IMR-90 (cell line): ENCODE measurements at regions not wholly inside any gene's neighbourhood (a gene's known extent, or its start where the extent isn't known, plus 50 kb on each side); places are given as distances from the start of the nearest gene placed in this dataset.

ENCODE experiments used
- ATAC-seq: fragments of 200-7000 bp; cut with Tn5 transposase; 2 replicates; pipeline ENCODE4 v1.9.1; 2020; ENCODE audit warnings: low read depth, mild to moderate bottlenecking, moderate library complexity
- BruUV-seq: library from RNA; stranded (reverse); fragments of 400-500 nt; replicated peaks from 2 replicates; lab custom pipeline; 2021; lab: Mats Ljungman, UMichigan
- CTCF ChIA-PET: fragments of 300-600 bp; formaldehyde crosslinking; extraction: SDS; loops from one replicate; lab custom pipeline; 2021; ENCODE audit warnings: antibody characterized with exemption; lab: Yijun Ruan, JAX
- POLR2A ChIA-PET: fragments of 300-600 bp; sonication (Branson Sonifier 250); formaldehyde crosslinking; loops from one replicate; lab custom pipeline; 2022; ENCODE audit warnings: antibody characterized with exemption; ENCODE audit not compliant: unreplicated experiment; lab: Charles Lee
- DNase-seq: peaks from one replicate; pipeline ENCODE4 v3.0.0; 2013
- H2AFZ ChIP-seq: replicated peaks from 2 replicates; pipeline ENCODE3; 2013; ENCODE audit warnings: low read length, mild to moderate bottlenecking; ENCODE audit not compliant: poor library complexity
- H2AK5ac ChIP-seq: 2 replicates; pipeline ENCODE4 v1.6.1; 2013; ENCODE audit warnings: low read depth, low read length, inconsistent platforms
- H2AK9ac ChIP-seq: replicated peaks from 2 replicates; pipeline ENCODE3; 2013; ENCODE audit warnings: mild to moderate bottlenecking, low read depth, low read length, moderate library complexity; ENCODE audit not compliant: poor library complexity
- H2BK120ac ChIP-seq: 2 replicates; pipeline ENCODE4 v1.6.1; 2013; ENCODE audit warnings: low read depth, low read length, inconsistent platforms
- H2BK15ac ChIP-seq: 3 replicates; pipeline ENCODE4 v1.6.1; 2013; ENCODE audit warnings: low read depth, low read length, inconsistent platforms
- H2BK20ac ChIP-seq: 2 replicates; pipeline ENCODE4 v1.6.1; 2013; ENCODE audit warnings: low read depth, mild to moderate bottlenecking, inconsistent platforms, low read length, moderate library complexity
- H2BK5ac ChIP-seq: 2 replicates; pipeline ENCODE4 v1.6.1; 2013; ENCODE audit warnings: mild to moderate bottlenecking, low read depth, low read length, inconsistent platforms; ENCODE audit not compliant: poor library complexity, severe bottlenecking
- H3K14ac ChIP-seq: replicated peaks from 2 replicates; pipeline ENCODE4 v1.6.1; 2013; ENCODE audit warnings: low read depth, low read length, inconsistent platforms
- H3K18ac ChIP-seq: 2 replicates; pipeline ENCODE4 v1.6.1; 2013; ENCODE audit warnings: low read depth, low read length, control low read depth
- H3K23ac ChIP-seq: 2 replicates; pipeline ENCODE4 v1.6.1; 2013; ENCODE audit warnings: low read depth, low read length, inconsistent platforms
- H3K27ac ChIP-seq: 2 replicates; pipeline ENCODE4 v1.5.1; 2013; ENCODE audit warnings: mild to moderate bottlenecking, control low read depth, low read length; ENCODE audit not compliant: insufficient read depth
- H3K27me3 ChIP-seq: 2 replicates; pipeline ENCODE4 v1.6.1; 2013; ENCODE audit warnings: low read length; ENCODE audit not compliant: control insufficient read depth, insufficient read depth
- H3K36me3 ChIP-seq: 2 replicates; pipeline ENCODE4 v1.6.1; 2013; ENCODE audit warnings: low read length, mixed read lengths; ENCODE audit not compliant: control insufficient read depth, insufficient read depth
- H3K4ac ChIP-seq: 2 replicates; pipeline ENCODE4 v1.6.1; 2013; ENCODE audit warnings: low read depth, low read length, inconsistent platforms
- H3K4me1 ChIP-seq: 2 replicates; pipeline ENCODE4 v1.6.1; 2013; ENCODE audit warnings: low read length, mixed read lengths; ENCODE audit not compliant: control insufficient read depth, insufficient read depth
- H3K4me2 ChIP-seq: 2 replicates; pipeline ENCODE4 v1.6.1; 2013; ENCODE audit warnings: low read depth, mild to moderate bottlenecking, control low read depth, low read length, moderate library complexity
- H3K4me3 ChIP-seq: 2 replicates; pipeline ENCODE4 v1.5.1; 2013; ENCODE audit warnings: low read depth, mild to moderate bottlenecking, control low read depth, low read length, moderate library complexity; ENCODE audit not compliant: insufficient read depth
- H3K56ac ChIP-seq: 2 replicates; pipeline ENCODE4 v1.6.1; 2013; ENCODE audit warnings: low read length, inconsistent platforms; ENCODE audit not compliant: insufficient read depth; ENCODE audit errors: extremely low read depth
- H3K79me1 ChIP-seq, 2 experiments: 2 replicates each; pipeline ENCODE4 v1.6.1; 2013; ENCODE audit warnings: low read length in 2 of 2, inconsistent platforms in 1 of 2, low read depth in 1 of 2
- H3K9ac ChIP-seq: 2 replicates; pipeline ENCODE4 v1.6.1; 2013; ENCODE audit warnings: low read depth, low read length, control low read depth
- H3K9me1 ChIP-seq: 2 replicates; pipeline ENCODE4 v1.6.1; 2013; ENCODE audit warnings: low read length, inconsistent platforms; ENCODE audit not compliant: insufficient read depth
- H3K9me3 ChIP-seq: 2 replicates; pipeline ENCODE4 v1.6.1; 2013; ENCODE audit warnings: low read length; ENCODE audit not compliant: control insufficient read depth, insufficient read depth
- H4K20me1 ChIP-seq: 2 replicates; pipeline ENCODE4 v1.6.1; 2013; ENCODE audit warnings: low read length, inconsistent platforms; ENCODE audit not compliant: insufficient read depth
- H4K5ac ChIP-seq: 2 replicates; pipeline ENCODE4 v1.6.1; 2013; ENCODE audit warnings: mild to moderate bottlenecking, low read depth, low read length, control low read depth
- H4K8ac ChIP-seq, 2 experiments: 2 replicates each; pipeline ENCODE4 v1.6.1; 2013; ENCODE audit warnings: low read depth in 2 of 2, low read length in 2 of 2, control low read depth in 1 of 2, inconsistent platforms in 1 of 2
- H4K91ac ChIP-seq: 2 replicates; pipeline ENCODE4 v1.6.1; 2013; ENCODE audit warnings: low read depth, low read length, inconsistent platforms; ENCODE audit not compliant: insufficient read depth
- MAFK ChIP-seq: IDR thresholded peaks from 2 replicates; pipeline ENCODE4 v1.6.1; 2012; ENCODE audit warnings: low read depth, low read length, improper control_type of control experiment
- WGBS, 2 experiments: methylation state at CpG; one replicate each; pipeline versions ENCODE4 v1.1.5 to v1.1.7; 2013; ENCODE audit warnings: missing lambda C conversion rate in 2 of 2; ENCODE audit not compliant: insufficient read length in 1 of 2; ENCODE audit errors: extremely low coverage in 2 of 2; 5-methylcytosine and 5-hydroxymethylcytosine counted together
- dilution Hi-C: fragments of 300-500 bp; cut with HindIII; formaldehyde crosslinking; loops from one replicate; pipeline ENCODE4 v1.14.3; 2018; ENCODE audit warnings: low sequenced_read_pairs; ENCODE audit not compliant: unreplicated experiment
- in situ Hi-C: fragments of 300-500 bp; cut with MboI; formaldehyde crosslinking; loops from 3 replicates; pipeline ENCODE4 v1.14.3; 2019; ENCODE audit warnings: low sequenced_read_pairs, inconsistent platforms, mixed read lengths
- intact Hi-C: fragments of 100-400 bp; cut with micrococcal nuclease; formaldehyde crosslinking; loops from 2 replicates; pipeline ENCODE4 v1.10.0; 2022
- TF ChIP-seq, protein P1 (sequence below): conservative IDR thresholded peaks from 2 replicates; pipeline ENCODE4 v1.5.1; 2012; ENCODE audit warnings: mild to moderate bottlenecking, low read depth, low read length, improper control_type of control experiment

- H3K23ac ChIP-seq, result no peak overlapping the region
- dilution Hi-C loops (no loop called here), intact Hi-C loops (no loop called here), in situ Hi-C loops (no loop called here)
- H3K4ac ChIP-seq, result no peak overlapping the region
- H3K27me3 ChIP-seq, result peaks cover 3% of the 10 kb centered on the region; the same call in 1 of the 2 replicates
- H2BK120ac ChIP-seq, result no peak overlapping the region
- no peak for ATAC-seq
- H2BK20ac ChIP-seq, result no peak overlapping the region
- no peak for DNase-seq
- no peak overlapping the region for H2BK15ac ChIP-seq
- H4K91ac ChIP-seq, result no peak overlapping the region
- no peak overlapping the region for H4K5ac ChIP-seq
- no peak overlapping the region for H2BK5ac ChIP-seq
- no peaks in the 10 kb centered on the region for H4K20me1 ChIP-seq
- H3K9me1 ChIP-seq, result no peaks in the 10 kb centered on the region
- no peak overlapping the region for H2AFZ ChIP-seq
- H3K4me3 ChIP-seq, result no peak overlapping the region
- ChIA-PET CTCF (no interaction called here), POLR2A (no interaction called here)
- no peak overlapping the region for H3K14ac ChIP-seq
- 51% methylated on average over 9 of the region's 21 CpGs; no CpG with 5 or more reads in 1 of the 2 experiments for WGBS, 2 experiments
- no peaks in the 10 kb centered on the region for H3K79me1 ChIP-seq
- no peak overlapping the region for H3K9ac ChIP-seq
- no peak overlapping the region for H3K4me2 ChIP-seq
- H4K8ac ChIP-seq, result no peak overlapping the region
- H3K36me3 ChIP-seq, result no peaks in the 10 kb centered on the region
- H3K27ac ChIP-seq, result no peak overlapping the region
- H3K4me1 ChIP-seq, result no peaks in the 10 kb centered on the region
- H2AK9ac ChIP-seq, result no peak overlapping the region
- TF ChIP-seq MAFK, result no peak
- TF ChIP-seq, protein P1, sequence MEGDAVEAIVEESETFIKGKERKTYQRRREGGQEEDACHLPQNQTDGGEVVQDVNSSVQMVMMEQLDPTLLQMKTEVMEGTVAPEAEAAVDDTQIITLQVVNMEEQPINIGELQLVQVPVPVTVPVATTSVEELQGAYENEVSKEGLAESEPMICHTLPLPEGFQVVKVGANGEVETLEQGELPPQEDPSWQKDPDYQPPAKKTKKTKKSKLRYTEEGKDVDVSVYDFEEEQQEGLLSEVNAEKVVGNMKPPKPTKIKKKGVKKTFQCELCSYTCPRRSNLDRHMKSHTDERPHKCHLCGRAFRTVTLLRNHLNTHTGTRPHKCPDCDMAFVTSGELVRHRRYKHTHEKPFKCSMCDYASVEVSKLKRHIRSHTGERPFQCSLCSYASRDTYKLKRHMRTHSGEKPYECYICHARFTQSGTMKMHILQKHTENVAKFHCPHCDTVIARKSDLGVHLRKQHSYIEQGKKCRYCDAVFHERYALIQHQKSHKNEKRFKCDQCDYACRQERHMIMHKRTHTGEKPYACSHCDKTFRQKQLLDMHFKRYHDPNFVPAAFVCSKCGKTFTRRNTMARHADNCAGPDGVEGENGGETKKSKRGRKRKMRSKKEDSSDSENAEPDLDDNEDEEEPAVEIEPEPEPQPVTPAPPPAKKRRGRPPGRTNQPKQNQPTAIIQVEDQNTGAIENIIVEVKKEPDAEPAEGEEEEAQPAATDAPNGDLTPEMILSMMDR, result no peak
- no peak overlapping the region for H3K56ac ChIP-seq
- BruUV-seq, result no TSS peak
- H3K18ac ChIP-seq, result no peak overlapping the region
- H2AK5ac ChIP-seq, result no peak overlapping the region
- H3K9me3 ChIP-seq, result no peaks in the 10 kb centered on the region
Observed at GRCh38 chr1:37400466-37401225, 73.7 kb upstream of the ZC3H12A start.
